OCI-LY3 (cell line): ENCODE measurements at regions not wholly inside any gene's neighbourhood (a gene's known extent, or its start where the extent isn't known, plus 50 kb on each side); places are given as distances from the start of the nearest gene placed in this dataset.
A peak's percentile ranks its signal among the peaks of the same experiment; 100 is the strongest.

Source experiments
- CTCF ChIP-seq: fragments of 200-600, 300-600 bp; sonication (generic); IDR thresholded peaks from 2 replicates; pipeline ENCODE4 v1.5.1; 2014; ENCODE audit warnings: antibody characterized with exemption, low read length, low read depth
- EZH2phosphoT487 ChIP-seq: fragments of 200-600 bp; shearing (Covaris generic); IDR thresholded peaks from 2 replicates; pipeline ENCODE4 v1.6.1; 2018; ENCODE audit warnings: antibody characterized with exemption, mixed run types, low read depth

- peak; percentile 68 for TF ChIP-seq CTCF
- no peak for TF ChIP-seq EZH2phosphoT487
Observed at GRCh38 chr3:104604326-104605010, 762.2 kb upstream of the ALCAM start.
